ENCODE measurements at regions not wholly inside any gene's neighbourhood (a gene's known extent, or its start where the extent isn't known, plus 50 kb on each side); places are given as distances from the start of the nearest gene placed in this dataset.

GRCh38 chr4:104093247-104093646, 373.5 kb upstream of the TACR3 start:
- no peak for DNase-seq
- H3K9me3 ChIP-seq (replicated peaks; ENCODE audit: control insufficient read depth, low read depth, low read length): peaks cover 3% of the 10 kb centered on the region
- no peaks in the 10 kb centered on the region for H3K4me1 ChIP-seq (ENCODE audit: control insufficient read depth, insufficient read depth, low read length)
- H3K27ac ChIP-seq (ENCODE audit: low read length): no peak overlapping the region
- H3K27me3 ChIP-seq (ENCODE audit: control insufficient read depth, insufficient read depth, low read length): no peaks in the 10 kb centered on the region
- H3K4me3 ChIP-seq (ENCODE audit: low read length): no peak overlapping the region
- no peaks in the 10 kb centered on the region for H3K36me3 ChIP-seq (ENCODE audit: control insufficient read depth, insufficient read depth, low read length)

GRCh38 chr4:104073229-104073628, 353.4 kb upstream of the TACR3 start:
- Histone ChIP-seq H3K9me3 (replicated peaks; ENCODE audit: control insufficient read depth, low read depth, low read length) (no peaks in the 10 kb centered on the region), H3K36me3 (ENCODE audit: control insufficient read depth, insufficient read depth, low read length) (no peaks in the 10 kb centered on the region), H3K4me1 (ENCODE audit: control insufficient read depth, insufficient read depth, low read length) (no peaks in the 10 kb centered on the region), H3K27me3 (ENCODE audit: control insufficient read depth, insufficient read depth, low read length) (no peaks in the 10 kb centered on the region), H3K4me3 (ENCODE audit: low read length) (no peak overlapping the region), H3K27ac (ENCODE audit: low read length) (no peak overlapping the region)
- WGBS (ENCODE audit: insufficient coverage): 61% methylated on average over 3 of the region's 4 CpGs
- DNase-seq: no peak

- H3K27me3 ChIP-seq (ENCODE audit: control insufficient read depth, insufficient read depth, low read length): no peaks in the 10 kb centered on the region
- no peaks in the 10 kb centered on the region for H3K9me3 ChIP-seq (replicated peaks; ENCODE audit: control insufficient read depth, low read depth, low read length)
- no peaks in the 10 kb centered on the region for H3K4me1 ChIP-seq (ENCODE audit: control insufficient read depth, insufficient read depth, low read length)
- no peaks in the 10 kb centered on the region for H3K36me3 ChIP-seq (ENCODE audit: control insufficient read depth, insufficient read depth, low read length)
- H3K4me3 ChIP-seq (ENCODE audit: low read length): no peak overlapping the region
- H3K27ac ChIP-seq (ENCODE audit: low read length): no peak overlapping the region
- no CpG with 5 or more reads among the region's 2 CpGs for WGBS (ENCODE audit: insufficient coverage)
- no peak for DNase-seq
Observed at GRCh38 chr4:104066533-104066932, 346.7 kb upstream of the TACR3 start.

DNA sequence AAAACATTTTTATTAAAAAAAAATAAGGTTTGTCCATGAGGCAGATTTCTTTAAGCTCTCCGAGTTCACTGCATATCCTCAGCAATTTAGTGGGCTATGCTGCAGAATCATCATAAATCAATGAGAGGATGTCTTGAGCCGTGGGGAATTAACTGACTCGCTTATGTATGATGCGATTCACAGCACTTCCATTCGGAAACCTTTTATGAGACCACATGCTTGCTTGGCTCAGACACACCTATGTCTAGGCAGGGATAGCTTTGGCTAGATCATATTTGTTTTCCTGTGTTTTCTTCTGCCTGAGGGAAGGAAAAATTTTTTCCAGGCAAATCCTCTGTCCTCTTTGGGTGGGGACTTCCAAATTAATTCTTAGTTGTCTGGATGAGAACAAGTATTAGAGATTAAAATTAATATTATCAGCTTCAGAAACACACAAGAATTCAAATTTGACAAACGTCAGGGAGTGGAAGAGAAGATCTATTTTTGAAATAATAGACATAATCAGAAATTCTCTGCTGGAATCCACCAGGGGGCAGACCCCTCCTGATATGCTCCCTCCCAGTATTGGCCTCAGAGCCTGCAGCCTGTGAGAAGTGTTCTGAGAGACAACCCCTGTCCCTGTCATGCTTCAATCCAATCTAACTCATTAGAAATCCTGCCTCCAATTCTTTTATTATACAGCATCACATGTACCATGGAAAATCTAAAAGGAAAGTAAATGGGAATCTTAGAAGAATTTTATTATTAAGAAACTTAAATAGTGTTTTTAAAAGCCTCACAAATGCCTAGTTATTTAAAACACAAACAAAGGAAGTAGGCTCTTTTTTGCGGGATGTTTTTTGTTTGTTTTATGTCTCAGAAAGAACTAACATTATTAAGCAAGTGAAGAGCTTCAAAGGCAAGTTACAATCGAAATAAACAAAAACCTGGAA, 345.1 kb upstream of the TACR3 start:
- DNase-seq: peak; percentile 66
- H3K27ac ChIP-seq (ENCODE audit: low read length): no peak overlapping the region
- no peak overlapping the region for H3K4me3 ChIP-seq (ENCODE audit: low read length)
- H3K27me3 ChIP-seq (ENCODE audit: control insufficient read depth, insufficient read depth, low read length): no peaks in the 10 kb centered on the region
- no CpG with 5 or more reads among the region's 8 CpGs for WGBS (ENCODE audit: insufficient coverage)
- H3K36me3 ChIP-seq (ENCODE audit: control insufficient read depth, insufficient read depth, low read length): no peaks in the 10 kb centered on the region
- H3K9me3 ChIP-seq (replicated peaks; ENCODE audit: control insufficient read depth, low read depth, low read length): no peaks in the 10 kb centered on the region
- no peaks in the 10 kb centered on the region for H3K4me1 ChIP-seq (ENCODE audit: control insufficient read depth, insufficient read depth, low read length)

DNA sequence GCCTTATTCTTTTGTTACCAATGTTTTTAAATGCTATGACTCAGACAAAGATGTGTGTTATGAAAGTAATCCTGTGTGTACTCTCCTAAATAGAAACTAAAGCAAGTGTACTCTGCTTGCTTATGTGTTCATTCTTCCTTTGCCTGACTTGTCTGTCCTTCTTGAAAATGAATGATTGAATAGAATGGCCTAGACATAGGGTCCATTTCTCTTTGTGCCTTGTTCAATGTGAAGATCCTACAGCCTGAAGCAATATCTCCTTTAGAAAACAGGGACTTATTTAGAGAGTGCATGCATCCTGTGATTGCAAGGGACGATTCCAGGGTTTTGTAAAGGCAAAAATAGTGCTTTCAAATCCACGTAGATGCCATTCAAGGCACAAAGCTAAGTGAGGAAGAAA, 343.6 kb upstream of the TACR3 start:
- no peaks in the 10 kb centered on the region for H3K9me3 ChIP-seq (replicated peaks; ENCODE audit: control insufficient read depth, low read depth, low read length)
- no peak overlapping the region for H3K4me3 ChIP-seq (ENCODE audit: low read length)
- H3K27ac ChIP-seq (ENCODE audit: low read length): no peak overlapping the region
- no peaks in the 10 kb centered on the region for H3K27me3 ChIP-seq (ENCODE audit: control insufficient read depth, insufficient read depth, low read length)
- H3K36me3 ChIP-seq (ENCODE audit: control insufficient read depth, insufficient read depth, low read length): no peaks in the 10 kb centered on the region
- whole genome bisulfite sequencing (ENCODE audit: insufficient coverage): no CpG with 5 or more reads among the region's 2 CpGs
- H3K4me1 ChIP-seq (ENCODE audit: control insufficient read depth, insufficient read depth, low read length): no peaks in the 10 kb centered on the region
- no peak for DNase-seq

DNA sequence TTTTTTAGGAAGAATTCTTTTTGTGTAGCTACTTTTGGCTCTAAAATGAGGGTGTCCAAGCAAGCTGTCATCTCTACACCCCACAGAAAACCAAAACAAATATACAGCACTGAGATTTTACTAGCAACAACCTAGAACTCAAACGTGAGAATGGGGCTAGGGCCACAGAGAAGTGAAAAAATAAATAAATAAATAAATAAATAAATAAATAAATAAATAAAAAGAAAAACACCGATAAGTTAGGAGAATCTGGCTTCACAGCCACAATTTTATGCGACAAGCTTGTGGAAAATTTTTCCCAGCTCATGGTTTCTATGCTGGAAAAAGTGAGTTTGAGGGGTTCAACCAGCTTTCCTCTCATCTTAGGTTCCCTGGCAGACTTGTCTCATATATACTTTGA, 324.6 kb upstream of the TACR3 start:
- Histone ChIP-seq H3K27me3 (ENCODE audit: control insufficient read depth, insufficient read depth, low read length) (no peaks in the 10 kb centered on the region), H3K4me1 (ENCODE audit: control insufficient read depth, insufficient read depth, low read length) (no peaks in the 10 kb centered on the region), H3K36me3 (ENCODE audit: control insufficient read depth, insufficient read depth, low read length) (no peaks in the 10 kb centered on the region), H3K27ac (ENCODE audit: low read length) (no peak overlapping the region), H3K9me3 (replicated peaks; ENCODE audit: control insufficient read depth, low read depth, low read length) (no peaks in the 10 kb centered on the region), H3K4me3 (ENCODE audit: low read length) (no peak overlapping the region)
- WGBS (ENCODE audit: insufficient coverage): no CpG with 5 or more reads among the region's 3 CpGs
- DNase-seq: no peak

DNA sequence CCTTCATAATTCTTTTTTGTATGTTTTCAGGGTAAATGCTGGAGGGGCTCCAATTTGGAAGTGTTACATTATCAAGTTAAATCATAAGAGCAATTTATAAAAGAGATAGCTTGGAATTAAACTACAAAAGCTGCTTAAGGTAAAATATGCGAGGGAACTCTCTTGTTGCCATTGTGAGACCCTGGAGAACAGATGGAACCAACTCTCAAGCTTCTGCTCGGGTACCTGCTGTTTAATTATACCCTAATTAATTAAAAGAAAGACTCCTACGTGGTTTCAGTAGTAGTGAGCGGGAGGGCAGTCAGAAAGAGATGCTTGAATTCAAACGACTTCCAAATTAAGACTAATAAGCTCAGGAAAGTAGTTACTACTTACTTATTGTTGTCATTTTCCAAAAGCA, 313.1 kb upstream of the TACR3 start:
- no peaks in the 10 kb centered on the region for H3K9me3 ChIP-seq (replicated peaks; ENCODE audit: control insufficient read depth, low read depth, low read length)
- DNase-seq: no peak
- no peak overlapping the region for H3K4me3 ChIP-seq (ENCODE audit: low read length)
- no peaks in the 10 kb centered on the region for H3K27me3 ChIP-seq (ENCODE audit: control insufficient read depth, insufficient read depth, low read length)
- WGBS (ENCODE audit: insufficient coverage): no CpG with 5 or more reads among the region's 5 CpGs
- no peaks in the 10 kb centered on the region for H3K4me1 ChIP-seq (ENCODE audit: control insufficient read depth, insufficient read depth, low read length)
- no peaks in the 10 kb centered on the region for H3K36me3 ChIP-seq (ENCODE audit: control insufficient read depth, insufficient read depth, low read length)
- H3K27ac ChIP-seq (ENCODE audit: low read length): no peak overlapping the region

DNA sequence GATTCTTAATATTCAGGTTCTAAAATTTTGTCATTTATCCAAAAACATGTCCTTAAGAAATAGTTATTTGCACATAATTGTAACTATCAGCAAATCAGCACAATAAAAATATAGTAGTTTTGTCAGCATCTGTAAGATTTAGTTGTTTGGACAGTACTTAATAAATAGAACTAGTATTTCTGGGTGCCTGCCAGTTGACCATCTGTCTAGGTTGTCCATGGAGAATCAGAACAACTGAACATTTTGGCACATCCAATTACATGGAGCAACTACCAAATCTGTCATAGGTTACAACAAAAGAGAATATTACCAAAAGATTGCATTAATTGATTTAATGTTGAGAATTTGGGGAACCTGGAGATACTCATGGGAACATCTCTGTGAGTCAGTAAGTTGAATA, 305.5 kb upstream of the TACR3 start:
- Histone ChIP-seq H3K4me3 (ENCODE audit: low read length) (no peak overlapping the region), H3K9me3 (replicated peaks; ENCODE audit: control insufficient read depth, low read depth, low read length) (no peaks in the 10 kb centered on the region)
- peak; percentile 61 for DNase-seq

DNA sequence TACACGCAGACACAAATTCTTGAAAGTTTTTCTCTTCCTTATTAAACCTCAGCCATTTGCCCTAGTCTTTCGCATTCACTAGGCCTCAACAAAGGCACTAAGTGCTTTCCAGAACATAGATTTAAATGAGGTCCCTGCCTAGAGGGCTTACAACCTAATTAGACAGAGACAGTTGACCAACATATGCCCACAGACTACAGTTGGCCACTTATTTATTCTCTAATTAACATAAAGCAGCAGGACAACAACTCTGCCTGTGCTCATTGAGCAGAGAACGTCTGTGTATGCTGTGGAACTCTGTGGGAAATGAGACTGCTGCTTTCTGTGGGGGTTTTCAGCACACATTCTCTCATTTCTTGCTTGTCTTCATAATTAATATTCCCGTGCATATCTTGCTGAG, 303.0 kb upstream of the TACR3 start:
- no peaks in the 10 kb centered on the region for H3K27me3 ChIP-seq (ENCODE audit: control insufficient read depth, insufficient read depth, low read length)
- WGBS (ENCODE audit: insufficient coverage): 81% methylated on average over 2 of the region's 4 CpGs
- DNase-seq: no peak
- H3K27ac ChIP-seq (ENCODE audit: low read length): no peak overlapping the region
- H3K4me3 ChIP-seq (ENCODE audit: low read length): no peak overlapping the region
- no peaks in the 10 kb centered on the region for H3K9me3 ChIP-seq (replicated peaks; ENCODE audit: control insufficient read depth, low read depth, low read length)
- H3K36me3 ChIP-seq (ENCODE audit: control insufficient read depth, insufficient read depth, low read length): no peaks in the 10 kb centered on the region
- no peaks in the 10 kb centered on the region for H3K4me1 ChIP-seq (ENCODE audit: control insufficient read depth, insufficient read depth, low read length)

More for the DNA sequence above, 305.5 kb upstream of the TACR3 start:
- no peaks in the 10 kb centered on the region for H3K27me3 ChIP-seq (ENCODE audit: control insufficient read depth, insufficient read depth, low read length)
- H3K27ac ChIP-seq (ENCODE audit: low read length): no peak overlapping the region
- no peaks in the 10 kb centered on the region for H3K36me3 ChIP-seq (ENCODE audit: control insufficient read depth, insufficient read depth, low read length)
- no peaks in the 10 kb centered on the region for H3K4me1 ChIP-seq (ENCODE audit: control insufficient read depth, insufficient read depth, low read length)

GRCh38 chr4:104022226-104022625, 302.4 kb upstream of the TACR3 start:
- no peaks in the 10 kb centered on the region for H3K4me1 ChIP-seq (ENCODE audit: control insufficient read depth, insufficient read depth, low read length)
- no peaks in the 10 kb centered on the region for H3K27me3 ChIP-seq (ENCODE audit: control insufficient read depth, insufficient read depth, low read length)
- no peaks in the 10 kb centered on the region for H3K9me3 ChIP-seq (replicated peaks; ENCODE audit: control insufficient read depth, low read depth, low read length)
- WGBS (ENCODE audit: insufficient coverage): no CpG with 5 or more reads among the region's 2 CpGs
- no peaks in the 10 kb centered on the region for H3K36me3 ChIP-seq (ENCODE audit: control insufficient read depth, insufficient read depth, low read length)
- H3K27ac ChIP-seq (ENCODE audit: low read length): no peak overlapping the region
- no peak overlapping the region for H3K4me3 ChIP-seq (ENCODE audit: low read length)
- peak; percentile 7 for DNase-seq

GRCh38 chr4:104020641-104021040, 300.9 kb upstream of the TACR3 start:
- H3K4me1 ChIP-seq (ENCODE audit: control insufficient read depth, insufficient read depth, low read length): no peaks in the 10 kb centered on the region
- WGBS (ENCODE audit: insufficient coverage): no CpG with 5 or more reads among the region's 3 CpGs
- no peaks in the 10 kb centered on the region for H3K36me3 ChIP-seq (ENCODE audit: control insufficient read depth, insufficient read depth, low read length)
- H3K9me3 ChIP-seq (replicated peaks; ENCODE audit: control insufficient read depth, low read depth, low read length): no peaks in the 10 kb centered on the region
- H3K4me3 ChIP-seq (ENCODE audit: low read length): no peak overlapping the region
- H3K27me3 ChIP-seq (ENCODE audit: control insufficient read depth, insufficient read depth, low read length): no peaks in the 10 kb centered on the region
- H3K27ac ChIP-seq (ENCODE audit: low read length): no peak overlapping the region
- DNase-seq: no peak

Data from muscle of leg (tissue), 3 donors.